NCI-H187 (cell line): ENCODE measurements at regions not wholly inside any gene's neighbourhood (a gene's known extent, or its start where the extent isn't known, plus 50 kb on each side); places are given as distances from the start of the nearest gene placed in this dataset.
"Not testable (repeated sequence)": the region's sequence is repeated elsewhere in the genome, so short reads cannot be mapped to it uniquely, and the experiment has no call there.

Experiments
- DNase-seq, 2 experiments: peaks; one replicate each; lab custom pipeline; 2025; lab: John Stamatoyannopoulos, UW

- DNase-seq: not testable (repeated sequence)
Observed at GRCh38 chr16:21534561-21534960, 64.8 kb upstream of the METTL9 start.

DNA sequence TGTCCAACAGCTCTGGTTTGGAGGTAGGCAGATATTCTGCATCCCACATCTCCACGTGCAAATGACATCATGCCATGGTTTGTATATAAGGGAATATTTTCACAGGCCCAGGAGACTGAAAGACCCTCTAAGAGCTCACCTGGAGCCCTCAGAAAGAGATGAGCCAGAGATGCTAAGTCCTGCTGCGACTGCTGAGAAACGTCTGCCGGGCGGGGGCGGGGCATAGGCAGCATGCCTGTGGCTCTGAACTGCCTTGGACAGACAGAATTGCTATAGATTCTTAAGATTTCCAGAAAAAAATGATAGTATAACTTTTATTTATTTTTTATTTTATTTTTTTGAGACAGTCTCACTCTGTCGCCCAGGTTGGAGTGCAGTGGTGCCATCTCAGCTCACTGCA, 64.2 kb upstream of the METTL9 start:
- not testable (repeated sequence) for DNase-seq

GRCh38 chr16:21536740-21537139, 62.6 kb upstream of the METTL9 start:
- not testable (repeated sequence) for DNase-seq

- DNase-seq: not testable (repeated sequence)
Observed at GRCh38 chr16:21537598-21537997, 61.8 kb upstream of the METTL9 start.

DNA sequence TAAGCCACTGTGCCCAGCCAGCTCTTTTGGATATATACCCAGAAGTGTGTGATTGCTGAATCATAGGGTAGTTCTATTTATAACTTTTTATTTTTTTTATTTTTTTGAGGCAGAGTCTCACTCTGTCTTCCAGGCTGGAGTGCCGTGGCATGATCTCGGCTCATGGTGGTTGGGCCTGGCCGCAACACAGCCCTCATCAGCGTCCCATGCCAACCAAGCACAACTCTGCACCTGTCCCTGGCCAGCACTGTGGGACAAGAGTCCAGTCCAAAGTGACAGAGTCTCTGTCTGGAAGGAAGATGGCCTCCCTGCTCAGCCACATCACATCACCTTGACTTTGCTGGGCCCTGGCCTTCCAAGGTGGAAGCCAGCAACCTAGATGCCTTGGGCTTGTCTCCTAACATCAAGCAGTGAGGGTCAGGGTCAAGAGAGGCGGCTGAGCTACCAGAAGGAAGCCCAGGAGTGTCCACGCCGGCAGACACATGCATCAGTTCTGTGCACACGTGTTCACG, 60.2 kb upstream of the METTL9 start:
- not testable (repeated sequence) for DNase-seq

DNA sequence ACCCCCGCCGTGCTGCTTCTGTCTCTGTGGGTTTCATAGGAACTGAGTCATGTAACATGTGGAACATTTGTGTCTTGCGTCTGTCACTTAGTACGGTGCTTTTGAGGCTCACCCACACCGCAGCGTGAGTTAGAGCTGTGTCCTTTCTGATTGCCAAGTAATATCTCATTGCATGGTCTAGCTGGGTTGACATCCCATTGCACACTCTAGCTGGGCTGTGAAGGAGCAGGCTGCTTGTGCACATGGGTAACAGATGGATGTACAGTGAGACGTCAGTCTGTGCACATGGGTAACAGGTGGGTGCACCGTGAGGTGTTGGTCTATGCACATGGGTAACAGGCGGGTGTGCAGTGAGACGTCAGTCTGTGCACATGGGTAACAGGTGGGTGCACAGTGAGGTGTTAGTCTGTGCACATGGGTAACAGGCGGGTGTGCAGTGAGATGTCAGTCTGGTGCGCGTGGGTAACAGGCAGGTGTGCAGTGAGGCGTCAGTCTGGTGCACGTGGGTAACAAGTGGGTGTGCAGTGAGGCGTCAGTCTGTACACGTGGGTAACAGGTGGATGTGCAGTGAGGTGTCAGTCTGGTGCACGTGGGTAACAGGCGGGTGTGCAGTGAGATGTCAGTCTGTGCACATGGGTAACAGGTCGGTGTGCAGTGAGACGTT, 58.5 kb upstream of the METTL9 start:
- DNase-seq: not testable (repeated sequence)

DNA sequence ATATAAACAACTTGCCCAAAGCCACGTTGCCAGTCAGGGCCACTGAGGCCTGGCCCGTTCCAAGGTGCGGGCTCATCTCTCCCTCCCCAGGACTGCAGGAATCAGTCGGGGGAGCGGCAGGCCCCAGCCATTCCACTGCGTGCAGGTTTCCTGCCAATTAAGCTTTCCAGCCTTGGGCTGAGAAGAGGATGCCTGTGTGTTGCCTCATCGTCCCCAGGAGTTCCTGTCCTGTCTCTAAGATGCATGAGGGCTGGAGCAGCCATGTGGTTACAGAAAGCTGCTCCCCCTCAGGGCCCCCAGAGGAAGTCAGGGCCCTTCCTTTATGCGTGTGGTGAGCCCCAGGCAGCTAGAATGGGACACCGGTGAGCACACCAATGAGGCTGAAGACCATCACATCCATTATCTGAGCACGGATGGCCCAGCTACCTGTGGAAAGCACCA, 57.7 kb upstream of the METTL9 start:
- DNase-seq: not testable (repeated sequence)

- not testable (repeated sequence) for DNase-seq
Observed at GRCh38 chr16:21542075-21542474, 57.3 kb upstream of the METTL9 start.

DNA sequence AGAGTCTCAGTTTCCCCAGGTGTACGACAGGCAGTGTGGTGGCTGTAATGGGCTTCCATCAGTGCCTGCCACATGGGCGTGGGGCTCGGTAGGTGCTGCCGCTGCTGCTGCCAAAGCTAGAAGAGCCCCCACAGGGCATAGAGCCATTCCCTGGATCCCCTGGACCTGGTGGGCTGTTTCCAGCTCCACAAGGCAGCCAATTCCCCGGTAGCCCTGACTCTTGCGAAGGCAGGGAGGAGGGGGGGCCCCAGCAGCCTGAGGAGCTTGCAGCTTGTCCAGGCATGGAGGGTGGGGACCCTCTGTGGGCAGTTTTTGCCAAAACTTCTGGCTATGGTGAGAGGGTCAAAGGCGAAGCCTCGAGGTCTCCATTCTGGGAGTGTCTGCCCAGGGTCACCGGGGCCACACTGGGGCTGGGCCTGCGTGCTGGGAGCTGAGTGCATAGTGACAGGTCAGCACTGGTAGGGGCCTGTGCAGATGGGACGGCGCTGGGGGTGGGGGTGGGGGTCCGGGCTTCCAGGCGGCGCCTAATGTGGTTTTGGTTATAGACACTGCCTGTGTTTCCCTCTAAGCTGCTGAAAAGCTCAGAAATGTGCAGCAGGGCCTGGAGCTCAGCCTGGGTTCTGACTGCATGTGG, 56.8 kb upstream of the METTL9 start:
- DNase-seq: not testable (repeated sequence)

GRCh38 chr16:21543151-21543836, 56.1 kb upstream of the METTL9 start:
- DNase-seq: not testable (repeated sequence)

DNA sequence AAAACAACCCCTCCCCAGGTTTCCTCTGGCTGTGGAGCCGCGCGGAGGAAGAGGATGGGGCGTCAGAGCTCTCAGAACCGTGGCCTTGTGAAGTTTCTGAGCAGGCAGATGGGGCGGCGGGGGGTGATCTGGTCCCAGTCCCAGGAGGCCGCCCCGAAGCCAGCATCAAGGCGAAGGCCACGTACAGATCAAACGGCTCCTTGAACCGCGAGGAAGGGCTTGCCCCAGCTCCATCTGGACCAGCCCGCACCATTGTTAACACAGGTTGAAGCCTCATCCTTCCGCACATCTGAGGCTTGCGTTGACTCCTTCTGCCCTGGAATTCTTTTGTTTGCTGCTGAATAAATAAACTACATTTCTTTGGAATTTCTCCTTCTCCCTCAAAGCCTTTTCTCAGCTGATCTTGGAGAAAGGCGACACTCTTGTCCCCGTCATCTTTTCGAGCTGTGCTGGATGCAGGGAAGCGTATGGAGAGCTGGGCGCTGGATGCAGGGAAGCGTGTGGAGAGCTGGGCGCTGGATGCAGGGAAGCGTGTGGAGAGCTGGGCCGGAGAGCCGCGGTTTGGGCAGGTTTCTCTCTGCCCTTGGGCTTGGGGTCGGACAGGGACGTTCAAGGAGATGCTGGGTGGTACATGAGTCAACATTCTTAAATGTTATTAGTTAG, 53.6 kb upstream of the METTL9 start:
- not testable (repeated sequence) for DNase-seq

- not testable (repeated sequence) for DNase-seq
Observed at GRCh38 chr16:21549396-21549795, 50.0 kb upstream of the METTL9 start.
